T1000 (cell line): ENCODE measurements at regions not wholly inside any gene's neighbourhood (a gene's known extent, or its start where the extent isn't known, plus 50 kb on each side); places are given as distances from the start of the nearest gene placed in this dataset.

ENCODE experiments used
- DNase-seq: peaks from one replicate; lab custom pipeline; 2025; ENCODE audit warnings: mixed read lengths; lab: John Stamatoyannopoulos, UW

DNA sequence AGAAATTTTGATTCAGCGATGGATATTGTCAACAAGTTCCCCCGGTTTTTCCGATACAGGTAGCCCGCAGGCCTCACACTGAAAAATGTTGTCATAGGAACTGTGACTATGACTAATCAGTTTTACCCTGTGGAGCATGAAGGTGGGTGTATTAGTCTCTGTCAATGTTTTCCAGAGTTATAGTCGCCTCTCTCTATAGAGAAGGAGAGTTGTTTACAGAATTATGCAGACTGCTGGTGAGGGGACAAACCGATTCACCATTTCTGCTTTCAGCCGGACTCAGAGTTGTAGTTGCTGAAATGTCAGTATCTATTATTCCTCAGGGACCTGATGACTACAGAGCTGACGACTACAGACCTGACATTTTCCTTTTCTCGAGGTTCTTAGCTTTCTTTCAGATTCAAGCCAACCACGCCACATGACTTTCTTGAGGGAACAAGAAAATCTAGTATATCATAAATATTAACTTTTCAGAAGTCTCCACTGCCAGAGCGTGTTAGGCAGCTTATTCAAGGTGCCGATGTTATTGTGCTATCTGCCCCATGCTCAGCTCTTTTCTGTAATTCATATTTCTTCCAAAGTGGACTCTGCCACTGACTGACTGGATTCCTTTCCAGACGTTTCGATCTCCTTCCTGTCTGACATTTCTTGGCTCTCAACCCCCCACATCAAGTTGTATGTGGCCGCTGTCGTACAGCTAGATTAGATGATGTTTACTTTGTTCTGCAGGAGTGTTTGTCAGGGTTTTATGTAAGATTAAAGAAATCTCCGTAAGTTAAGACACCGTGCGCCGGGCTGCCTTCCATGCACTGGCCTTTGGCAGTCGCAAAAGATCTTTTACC is 178.1 kb downstream of the FGF1 start:
- DNase-seq, result no peak

GRCh38 chr5:142506756-142507155 is 179.1 kb downstream of the FGF1 start:
- DNase-seq, result no peak

GRCh38 chr5:142506046-142506445 is 179.8 kb downstream of the FGF1 start:
- DNase-seq, result no peak

- DNase-seq, result no peak
These were observed 177.1 kb upstream of the SPRY4 start for GRCh38 chr5:142501890-142502289.

GRCh38 chr5:142500227-142500905 is 175.5 kb upstream of the SPRY4 start:
- DNase-seq, result no peak

DNA sequence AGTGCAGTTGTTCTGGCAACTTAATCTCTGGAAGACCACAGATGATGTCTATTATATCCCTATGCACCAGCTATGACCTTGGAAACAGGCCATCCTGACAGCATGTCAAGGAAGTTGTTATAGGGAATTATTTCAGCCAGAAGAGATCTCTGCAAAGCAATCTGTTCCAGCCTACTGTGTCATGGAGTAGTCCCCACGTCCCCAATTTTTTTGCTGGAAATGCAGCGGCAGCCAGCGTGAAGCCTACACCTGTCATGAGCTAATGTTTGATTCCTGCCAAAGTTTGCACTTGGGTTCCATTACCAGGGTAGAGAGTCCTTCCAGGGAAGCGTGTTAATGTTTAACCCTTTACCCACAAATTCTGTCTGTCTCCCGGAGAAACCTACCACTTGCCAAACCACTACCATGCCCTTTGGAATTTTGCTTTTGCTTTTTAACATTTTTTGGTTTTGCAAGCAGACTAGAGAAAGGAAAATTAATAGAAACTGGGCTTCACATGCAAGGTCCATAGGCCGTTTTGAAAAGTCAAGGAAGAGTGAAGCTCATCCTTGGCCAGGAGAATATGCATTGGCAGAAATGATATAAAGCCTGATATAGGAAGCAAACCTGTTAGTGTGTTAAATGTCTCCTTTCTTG is 174.9 kb upstream of the SPRY4 start:
- no peak for DNase-seq

DNA sequence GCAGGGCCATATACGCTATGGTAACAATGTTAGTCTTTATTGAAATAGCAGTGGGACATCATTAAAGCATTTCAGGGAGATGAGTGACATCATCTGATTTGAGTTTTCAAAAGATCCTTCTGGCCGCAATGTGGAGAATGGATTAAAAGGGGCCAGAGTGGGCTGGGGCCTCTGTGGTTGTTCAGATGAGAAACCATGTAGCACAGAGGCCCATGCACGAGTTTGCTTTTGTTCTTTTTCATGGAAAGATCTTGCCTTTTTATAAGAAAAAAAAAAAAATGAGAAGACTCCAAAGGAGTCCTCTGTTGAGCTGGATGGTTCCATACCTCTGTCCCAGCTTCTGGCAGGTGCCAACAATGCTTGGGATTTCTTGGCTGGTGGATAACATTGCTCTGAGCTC is 173.5 kb upstream of the SPRY4 start:
- DNase-seq, result no peak

DNA sequence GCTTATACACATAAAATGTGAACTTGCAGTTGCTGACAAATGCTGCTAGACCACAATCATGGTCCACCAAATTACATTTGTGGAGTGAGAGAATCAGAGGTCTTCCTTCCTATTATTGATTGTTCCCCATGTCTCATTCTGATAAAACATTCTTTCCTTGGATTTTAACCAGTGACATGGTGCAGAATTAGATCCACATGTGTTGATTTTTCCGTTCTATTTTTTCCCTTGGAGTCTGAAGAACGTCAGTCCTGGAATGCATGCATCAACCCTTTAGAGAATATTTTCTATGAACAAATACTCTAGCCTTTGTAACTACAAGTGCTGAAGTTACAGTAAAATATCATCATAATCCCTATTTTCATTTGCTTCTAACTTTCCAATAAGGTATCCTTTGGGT is 170.7 kb upstream of the SPRY4 start:
- DNase-seq, result no peak

DNA sequence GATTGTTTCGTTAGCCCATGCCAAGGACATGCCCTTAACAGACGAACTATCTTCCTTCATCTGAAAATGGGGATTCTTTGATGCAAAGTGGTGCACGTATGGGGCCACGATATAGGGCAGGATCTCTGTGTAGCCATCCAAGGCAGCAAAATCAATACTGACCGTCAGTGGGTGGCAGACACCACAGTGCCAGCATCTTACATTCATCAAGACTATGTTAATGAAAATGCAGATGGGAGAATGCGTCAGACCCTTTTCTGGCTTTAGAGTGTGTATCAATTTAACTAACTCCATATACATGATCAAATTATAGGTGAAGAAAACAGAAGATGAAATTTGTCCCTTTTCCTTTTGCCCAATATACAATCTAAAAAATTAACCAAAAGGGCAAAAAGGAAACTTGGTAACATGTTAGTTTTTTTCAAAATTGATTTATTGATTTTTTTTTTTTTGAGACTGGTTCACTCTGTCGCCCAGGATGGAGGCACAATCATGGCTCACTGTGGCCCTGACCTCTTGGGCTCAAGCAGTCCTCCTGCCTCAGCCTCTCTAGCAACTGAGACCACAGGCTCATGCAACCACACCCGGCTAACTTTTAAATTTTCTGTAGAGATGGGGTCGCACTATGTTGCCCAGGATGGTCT is 169.2 kb upstream of the SPRY4 start:
- no peak for DNase-seq

- DNase-seq, result no peak
These were observed 168.0 kb upstream of the SPRY4 start for GRCh38 chr5:142492781-142493281.

DNA sequence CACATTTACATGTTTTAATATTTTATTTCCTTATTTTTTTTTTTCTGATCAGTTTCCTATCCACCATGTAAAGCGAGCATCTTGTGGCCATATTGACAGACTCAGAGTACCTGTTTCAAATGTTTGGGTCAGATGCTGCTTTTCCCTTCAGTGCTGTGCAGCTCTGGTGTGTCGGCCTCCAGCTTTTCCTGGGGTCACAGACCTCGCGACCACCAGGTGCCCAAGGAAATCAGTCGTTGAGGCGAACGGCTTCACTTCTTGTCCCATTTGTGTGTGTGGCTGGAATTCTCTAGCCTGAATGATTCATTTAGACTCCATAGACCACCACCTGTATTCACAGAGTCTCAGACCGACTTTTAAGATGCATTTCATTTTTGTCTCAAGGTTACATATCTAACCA is 166.9 kb upstream of the SPRY4 start:
- no peak for DNase-seq

DNA sequence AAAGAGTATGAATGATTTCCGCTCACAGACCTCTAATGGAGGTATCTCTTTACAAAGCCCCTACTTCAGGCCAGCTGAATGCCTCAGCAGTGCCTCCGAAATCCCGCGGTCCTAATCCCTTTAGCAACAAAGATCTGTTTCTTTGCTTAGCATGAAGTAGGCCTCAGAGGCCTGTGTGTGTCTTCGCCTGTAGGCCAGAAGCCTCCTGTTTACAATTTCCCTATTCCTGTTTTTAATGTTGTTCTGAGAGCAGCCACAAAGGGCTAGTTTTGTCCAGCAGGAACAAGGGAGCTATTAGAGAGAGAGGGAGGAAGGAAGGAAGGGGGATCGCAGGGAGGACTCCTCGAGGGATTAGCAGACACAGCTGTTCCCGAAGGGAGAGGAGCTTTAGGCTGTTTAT is 166.4 kb upstream of the SPRY4 start:
- no peak for DNase-seq

DNA sequence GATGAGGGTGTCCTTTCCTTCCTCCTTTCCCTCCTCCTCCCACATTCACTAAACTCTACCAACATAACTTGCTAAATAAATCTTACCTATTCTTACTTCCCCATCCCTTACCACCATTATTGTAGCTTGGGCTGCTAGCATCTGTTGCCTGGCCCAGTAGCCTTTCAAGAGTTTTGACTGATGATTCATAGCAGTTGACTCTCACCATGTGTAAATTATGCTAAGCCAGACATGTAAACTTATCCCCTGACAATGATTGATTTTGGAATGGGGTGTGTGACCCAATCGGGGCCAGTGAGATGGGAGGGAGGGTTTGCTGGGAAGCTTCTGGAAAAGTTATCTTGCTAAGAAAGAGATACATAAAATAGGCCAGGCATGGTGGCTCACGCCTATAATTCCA is 161.8 kb upstream of the SPRY4 start:
- DNase-seq, result no peak

DNA sequence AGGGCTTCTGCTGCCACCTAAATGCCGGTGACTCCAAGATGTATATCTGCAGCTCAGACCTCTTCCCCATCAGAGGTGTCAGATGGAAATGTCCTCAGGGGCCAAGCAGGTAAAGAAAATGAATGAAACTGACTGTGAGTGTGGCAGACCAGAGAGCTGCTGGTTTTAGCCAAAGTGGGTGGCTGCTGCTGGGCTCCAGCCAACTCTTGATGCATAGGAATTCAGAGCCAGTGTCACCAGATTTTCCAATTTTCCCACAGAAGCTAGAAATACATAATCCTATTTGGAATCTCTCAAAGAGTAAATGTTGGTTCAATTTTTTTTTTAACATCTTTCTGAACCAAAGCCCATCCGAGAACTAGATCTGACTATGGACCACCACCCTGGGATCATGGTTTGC is 161.2 kb upstream of the SPRY4 start:
- no peak for DNase-seq

- DNase-seq, result no peak
These were observed 160.1 kb upstream of the SPRY4 start for GRCh38 chr5:142484821-142485387.

DNA sequence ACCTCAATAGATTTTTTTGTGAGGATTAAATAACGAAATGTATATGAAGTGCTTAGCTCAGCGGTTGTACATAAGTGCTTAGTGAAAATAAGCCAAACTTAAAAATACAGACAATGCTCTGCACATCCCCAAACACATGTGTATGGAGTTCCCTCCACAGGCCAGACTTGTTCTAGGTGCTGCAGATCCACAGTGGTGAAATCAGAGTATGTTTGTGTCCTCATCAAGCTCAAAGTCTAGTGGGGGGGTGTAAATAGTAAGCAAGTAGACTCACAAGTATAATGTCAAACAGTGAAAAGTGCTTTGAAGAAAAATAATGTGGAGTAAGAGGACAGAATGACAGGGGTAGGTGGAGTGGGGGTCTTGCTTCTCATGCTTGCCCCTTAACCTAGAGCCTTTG is 157.4 kb upstream of the SPRY4 start:
- no peak for DNase-seq

- no peak for DNase-seq
These were observed 156.6 kb upstream of the SPRY4 start for GRCh38 chr5:142481410-142481809.

DNA sequence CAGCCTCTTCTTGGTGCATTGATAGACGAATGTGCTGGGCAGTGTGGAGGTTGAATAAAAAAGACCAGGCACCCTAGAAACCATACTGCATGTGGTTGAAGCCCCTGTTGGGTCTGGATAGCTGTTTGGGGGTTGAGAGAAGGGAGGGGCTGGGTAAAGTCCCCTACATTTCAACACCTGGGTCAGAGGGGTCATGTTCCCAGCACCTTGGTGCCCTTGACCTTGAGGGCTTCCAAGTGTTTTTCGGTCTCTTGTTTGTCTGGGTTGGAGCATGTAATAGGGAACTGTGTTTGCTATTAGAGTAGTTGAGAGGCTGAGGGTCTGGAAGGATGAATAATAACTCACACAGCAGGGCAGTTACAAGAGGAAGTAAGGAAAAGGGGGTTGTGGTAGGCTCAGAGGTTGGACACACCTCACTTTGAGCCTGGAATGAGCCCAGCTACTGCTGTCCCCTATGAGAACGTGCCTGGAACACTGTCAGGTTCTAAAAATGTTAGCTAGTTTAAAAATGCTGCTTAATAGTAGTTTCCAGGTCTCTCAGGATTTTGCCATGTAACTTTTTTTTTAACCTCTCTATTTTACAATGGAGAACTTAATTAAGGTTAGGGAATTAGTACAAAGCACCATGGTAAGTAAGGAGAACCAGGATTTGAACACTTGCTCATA is 155.2 kb upstream of the SPRY4 start:
- no peak for DNase-seq

DNA sequence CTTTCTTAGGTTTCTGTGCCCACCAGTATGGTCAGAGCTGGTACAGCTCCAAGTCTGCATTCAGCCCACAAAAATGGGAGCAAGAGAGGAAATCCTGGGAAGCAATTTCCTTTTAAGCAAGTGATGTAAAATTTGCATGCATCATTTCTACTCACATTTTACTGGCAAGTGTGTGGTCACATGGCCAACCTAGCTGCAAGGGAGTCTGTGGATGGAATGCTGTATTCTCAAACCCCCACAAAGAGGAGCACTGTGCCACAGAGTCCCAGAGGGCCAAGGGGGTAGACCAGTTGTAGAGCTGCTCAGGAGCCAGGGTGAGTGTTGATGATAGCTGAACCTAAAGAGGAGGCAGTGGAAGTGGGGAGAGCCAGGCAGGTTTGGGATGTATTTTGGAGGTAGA is 154.3 kb upstream of the SPRY4 start:
- no peak for DNase-seq

GRCh38 chr5:142478113-142478512 is 153.3 kb upstream of the SPRY4 start:
- DNase-seq, result no peak

- DNase-seq, result no peak
These were observed 150.3 kb upstream of the SPRY4 start for GRCh38 chr5:142475102-142475513.
